Urinary bladder (tissue), 3 donors: ENCODE measurements at regions not wholly inside any gene's neighbourhood (a gene's known extent, or its start where the extent isn't known, plus 50 kb on each side); places are given as distances from the start of the nearest gene placed in this dataset.

Experiments used
- DNase-seq: peaks from one replicate; pipeline ENCODE4 v3.0.0-alpha.2; 2015; ENCODE audit errors: extremely low spot score
- H3K27ac ChIP-seq: one replicate; pipeline ENCODE4 v1.5.1; 2013; ENCODE audit warnings: low read depth, mild to moderate bottlenecking, moderate library complexity
- H3K36me3 ChIP-seq: one replicate; pipeline ENCODE4 v1.6.1; 2013; ENCODE audit warnings: mild to moderate bottlenecking, moderate library complexity; ENCODE audit not compliant: insufficient read depth
- H3K4me1 ChIP-seq: one replicate; pipeline ENCODE4 v1.6.1; 2013; ENCODE audit warnings: mild to moderate bottlenecking, moderate library complexity; ENCODE audit not compliant: insufficient read depth
- H3K4me3 ChIP-seq: one replicate; pipeline ENCODE4 v1.5.1; 2013; ENCODE audit warnings: low read depth, low read length
- WGBS: extraction: QIAGEN DNeasy Blood & Tissue Kit; methylation state at CpG from one replicate; pipeline ENCODE4 v1.1.7; 2013; 5-methylcytosine and 5-hydroxymethylcytosine counted together
- donor health status: healthy with polysubstance abuse.
- donor health status: healthy.

DNA sequence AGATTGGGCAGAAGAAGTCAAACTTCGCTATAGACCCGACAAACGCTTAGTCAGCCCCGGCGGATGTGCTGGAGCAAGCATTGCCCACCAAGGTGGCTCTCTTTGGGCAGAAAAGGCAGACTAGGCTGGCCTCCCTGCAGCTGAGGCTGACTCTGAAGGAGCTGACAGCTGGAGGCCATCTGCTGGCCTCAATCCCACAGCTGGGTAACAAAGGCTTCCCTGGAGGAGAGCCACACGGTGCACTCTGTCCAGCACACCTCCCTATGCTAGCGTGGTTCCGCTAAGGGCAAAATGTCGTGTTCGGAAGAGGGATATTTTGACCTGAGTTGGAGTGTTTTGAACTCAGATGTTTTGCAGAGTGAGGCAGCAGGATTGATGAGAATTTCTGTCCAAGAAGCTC is 103.5 kb upstream of the PTCH1 start:
- H3K4me3 ChIP-seq, result no peak overlapping the region
- H3K4me1 ChIP-seq, result no peaks in the 10 kb centered on the region
- no peak overlapping the region for H3K27ac ChIP-seq
- WGBS, result 88% methylated on average over 10 of the region's 10 CpGs
- DNase-seq, result no peak
- no peaks in the 10 kb centered on the region for H3K36me3 ChIP-seq

GRCh38 chr9:95615246-95615645 is 98.5 kb upstream of the PTCH1 start:
- no peaks in the 10 kb centered on the region for H3K4me1 ChIP-seq
- H3K4me3 ChIP-seq, result no peak overlapping the region
- no peak overlapping the region for H3K27ac ChIP-seq
- no peak for DNase-seq
- 87% methylated on average over 8 of the region's 8 CpGs for WGBS
- H3K36me3 ChIP-seq, result no peaks in the 10 kb centered on the region

DNA sequence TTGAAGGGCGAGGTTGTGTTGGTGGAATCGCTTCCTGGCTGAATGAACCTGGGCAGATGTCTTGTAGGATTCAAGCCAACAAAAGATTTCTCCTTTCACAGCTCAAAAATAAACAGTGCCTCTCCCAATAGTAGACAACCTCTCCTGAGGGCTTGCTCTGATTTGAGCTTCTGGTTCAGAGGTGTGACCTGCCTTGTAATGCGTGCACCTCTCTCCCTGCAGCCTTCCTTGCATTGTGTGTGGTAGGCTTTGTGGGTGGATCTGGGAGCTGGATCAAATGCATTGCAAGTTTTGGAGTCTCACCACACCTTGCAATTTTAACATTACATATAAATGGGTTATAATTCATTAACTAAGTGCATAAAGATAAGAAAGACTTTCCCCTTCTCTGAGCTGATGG is 96.9 kb upstream of the PTCH1 start:
- Histone ChIP-seq H3K36me3 (no peaks in the 10 kb centered on the region), H3K4me3 (no peak overlapping the region), H3K4me1 (no peaks in the 10 kb centered on the region), H3K27ac (no peak overlapping the region)
- 96% methylated on average over 3 of the region's 3 CpGs for WGBS
- no peak for DNase-seq

- H3K4me1 ChIP-seq, result no peaks in the 10 kb centered on the region
- DNase-seq, result no peak
These were observed 94.6 kb upstream of the PTCH1 start for GRCh38 chr9:95611354-95611753.

DNA sequence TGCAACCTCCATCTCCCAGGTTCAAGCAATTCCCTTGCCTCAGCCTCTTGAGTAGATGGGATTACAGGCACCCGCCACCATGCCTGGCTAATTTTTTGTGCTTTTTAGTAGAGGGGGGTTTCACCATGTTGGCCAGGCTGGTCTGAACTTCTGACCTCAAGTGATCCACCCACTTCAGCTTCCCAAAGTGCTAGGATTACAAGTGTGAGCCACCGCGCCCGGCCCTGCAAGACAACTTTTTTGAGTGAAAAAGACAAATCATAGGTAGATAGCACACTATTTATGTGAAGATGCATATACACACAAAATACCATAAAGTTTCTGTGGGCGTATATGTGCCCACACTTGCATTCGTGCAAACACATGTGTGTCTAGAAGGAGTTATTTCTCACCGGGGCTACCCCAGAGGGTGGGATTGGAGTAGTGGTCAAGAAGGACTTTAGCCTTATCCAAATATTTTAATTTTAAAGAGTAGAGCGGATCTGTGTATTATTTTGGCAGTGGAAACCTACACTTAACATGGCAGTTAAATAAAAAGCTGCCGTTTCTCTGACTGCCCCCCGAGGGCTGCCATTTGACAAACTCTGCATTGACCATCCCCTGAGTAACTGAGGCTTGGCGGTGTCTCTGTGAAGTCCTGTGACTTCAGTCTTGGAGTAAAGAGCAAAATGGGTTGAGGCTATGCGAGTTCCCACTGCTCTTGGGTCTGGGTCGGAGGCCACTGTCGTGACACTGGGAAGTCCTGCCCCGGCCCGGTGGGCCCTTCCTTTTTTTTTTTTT is 93.4 kb upstream of the PTCH1 start:
- no peak overlapping the region for H3K4me3 ChIP-seq
- H3K36me3 ChIP-seq, result no peaks in the 10 kb centered on the region
- no peaks in the 10 kb centered on the region for H3K4me1 ChIP-seq
- no peak for DNase-seq
- 96% methylated on average over 16 of the region's 16 CpGs for WGBS
- no peak overlapping the region for H3K27ac ChIP-seq

More at GRCh38 chr9:95611354-95611753, 94.6 kb upstream of the PTCH1 start:
- Histone ChIP-seq H3K36me3 (no peaks in the 10 kb centered on the region), H3K27ac (no peak overlapping the region), H3K4me3 (no peak overlapping the region)
- WGBS, result 57% methylated on average over 5 of the region's 5 CpGs

GRCh38 chr9:95609426-95609825 is 92.7 kb upstream of the PTCH1 start:
- 93% methylated on average over 7 of the region's 7 CpGs for WGBS
- Histone ChIP-seq H3K27ac (no peak overlapping the region), H3K4me3 (no peak overlapping the region), H3K36me3 (no peaks in the 10 kb centered on the region), H3K4me1 (no peaks in the 10 kb centered on the region)
- DNase-seq, result no peak

- no peak overlapping the region for H3K4me3 ChIP-seq
- no peak overlapping the region for H3K27ac ChIP-seq
- WGBS, result 100% methylated on average over 1 of the region's 1 CpG
- DNase-seq, result no peak
- no peaks in the 10 kb centered on the region for H3K36me3 ChIP-seq
- no peaks in the 10 kb centered on the region for H3K4me1 ChIP-seq
These were observed 91.6 kb upstream of the PTCH1 start for GRCh38 chr9:95608341-95608740.

GRCh38 chr9:95607507-95607906 is 90.7 kb upstream of the PTCH1 start:
- 87% methylated on average over 5 of the region's 5 CpGs for WGBS
- DNase-seq, result no peak
- H3K36me3 ChIP-seq, result no peaks in the 10 kb centered on the region

DNA sequence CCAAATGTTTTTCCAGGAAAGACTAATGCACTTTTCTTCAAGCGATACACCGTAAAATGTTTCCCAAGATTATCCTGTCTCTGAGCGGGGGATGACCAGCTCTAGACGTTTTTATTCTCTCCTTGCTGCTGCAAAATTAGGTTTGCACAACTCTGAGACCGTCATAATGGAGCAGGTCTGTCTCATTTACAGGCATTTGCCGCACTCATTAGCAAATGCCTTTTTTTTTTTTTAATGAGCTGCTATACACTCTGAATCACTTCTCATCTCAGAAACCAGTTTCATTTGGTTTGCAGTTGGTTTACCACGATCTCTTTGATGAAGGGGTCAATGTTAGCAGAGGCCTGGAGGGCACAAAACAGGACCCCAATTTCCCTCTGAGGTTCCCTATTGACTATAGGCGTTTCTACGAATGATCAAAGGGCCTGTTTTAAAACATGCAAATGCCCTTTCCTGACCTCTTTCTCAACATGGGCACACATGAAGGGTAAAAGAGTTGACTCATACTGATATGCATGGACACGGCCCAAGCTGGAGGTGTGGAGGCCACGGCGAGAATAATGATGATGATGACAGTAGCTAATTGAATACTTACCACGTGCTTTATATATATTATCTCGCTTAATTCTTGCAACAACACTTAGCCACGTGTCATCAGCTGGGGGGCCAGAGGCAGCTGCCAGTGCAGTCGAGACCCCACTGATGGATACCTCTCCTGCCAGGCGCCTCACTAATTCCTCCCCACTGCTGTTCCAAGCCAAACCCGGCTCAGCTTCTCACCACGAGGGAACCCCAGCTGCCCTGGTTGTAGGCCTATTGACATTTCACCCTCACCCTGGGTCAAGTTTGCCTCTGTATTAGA is 89.9 kb upstream of the PTCH1 start:
- 50% methylated on average over 19 of the region's 19 CpGs for WGBS
- no peak for DNase-seq
- Histone ChIP-seq H3K4me3 (no peak overlapping the region), H3K27ac (no peak overlapping the region), H3K36me3 (no peaks in the 10 kb centered on the region), H3K4me1 (no peaks in the 10 kb centered on the region)

More at GRCh38 chr9:95607507-95607906, 90.7 kb upstream of the PTCH1 start:
- no peak overlapping the region for H3K4me3 ChIP-seq
- H3K27ac ChIP-seq, result no peak overlapping the region
- H3K4me1 ChIP-seq, result no peaks in the 10 kb centered on the region

GRCh38 chr9:95605816-95606488 is 89.2 kb upstream of the PTCH1 start:
- H3K4me3 ChIP-seq, result no peak overlapping the region
- H3K36me3 ChIP-seq, result no peaks in the 10 kb centered on the region
- H3K4me1 ChIP-seq, result no peaks in the 10 kb centered on the region
- 56% methylated on average over 10 of the region's 10 CpGs for WGBS
- peak; percentile 83 for DNase-seq
- no peak overlapping the region for H3K27ac ChIP-seq

DNA sequence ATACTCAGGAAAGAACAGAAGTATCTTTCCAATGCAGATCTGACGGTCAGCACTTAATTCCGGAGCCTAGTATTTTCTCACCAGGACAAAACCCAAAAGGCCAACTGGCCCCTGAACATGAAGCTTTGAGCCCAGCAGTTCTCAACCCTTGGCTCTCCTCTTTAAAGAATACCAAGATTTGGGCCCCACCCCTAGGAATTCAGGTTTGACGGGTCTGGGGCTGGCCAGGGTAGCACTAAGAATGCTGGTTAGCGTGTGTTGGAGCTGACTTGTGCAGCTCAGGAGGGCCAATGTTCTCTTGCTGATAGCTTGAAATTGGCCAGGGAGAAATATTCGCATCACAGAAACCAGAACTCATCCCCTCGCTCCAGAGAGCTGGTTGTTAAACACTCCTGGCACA is 88.3 kb upstream of the PTCH1 start:
- Histone ChIP-seq H3K4me3 (no peak overlapping the region), H3K27ac (no peak overlapping the region), H3K36me3 (no peaks in the 10 kb centered on the region), H3K4me1 (no peaks in the 10 kb centered on the region)
- no peak for DNase-seq
- 46% methylated on average over 6 of the region's 6 CpGs for WGBS

GRCh38 chr9:95598236-95598635 is 81.5 kb upstream of the PTCH1 start:
- no peaks in the 10 kb centered on the region for H3K36me3 ChIP-seq
- no peak for DNase-seq
- H3K4me1 ChIP-seq, result no peaks in the 10 kb centered on the region
- WGBS, result 62% methylated on average over 2 of the region's 2 CpGs
- no peak overlapping the region for H3K27ac ChIP-seq
- H3K4me3 ChIP-seq, result no peak overlapping the region

DNA sequence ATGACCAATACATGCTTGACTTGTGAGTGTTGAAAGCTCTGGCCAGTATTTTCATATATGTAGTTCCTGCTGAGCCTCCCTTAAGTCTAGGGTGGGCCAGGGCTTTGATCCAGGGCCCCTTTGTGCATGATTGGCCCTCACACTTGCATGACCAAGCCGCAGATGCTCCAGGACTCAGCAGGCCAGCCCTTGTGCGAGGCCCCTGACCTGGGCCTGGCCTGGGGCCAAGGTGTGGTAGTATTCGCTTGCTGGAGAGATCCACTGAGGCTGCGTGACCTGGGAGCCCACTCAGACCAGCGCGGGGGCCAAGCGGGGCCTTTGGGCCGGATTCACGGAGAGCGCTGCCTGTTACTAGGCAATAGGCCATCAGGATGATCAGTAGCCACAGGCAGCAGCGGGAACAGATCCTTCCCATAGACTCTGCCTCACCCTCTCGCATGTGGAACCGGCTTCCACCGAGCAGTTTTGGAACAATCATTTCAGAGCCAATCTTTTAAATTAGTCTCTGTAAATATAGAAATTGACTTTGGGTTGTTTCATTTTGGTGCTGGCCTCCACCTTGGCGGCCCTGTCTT is 79.0 kb upstream of the PTCH1 start:
- H3K27ac ChIP-seq, result no peak overlapping the region
- H3K4me3 ChIP-seq, result no peak overlapping the region
- DNase-seq, result no peak
- H3K36me3 ChIP-seq, result no peaks in the 10 kb centered on the region
- WGBS, result 92% methylated on average over 15 of the region's 15 CpGs
- H3K4me1 ChIP-seq, result no peaks in the 10 kb centered on the region
